Dedifferentiated amniotic fluid mesenchymal stem cell (primary cell): ENCODE measurements at regions not wholly inside any gene's neighbourhood (a gene's known extent, or its start where the extent isn't known, plus 50 kb on each side); places are given as distances from the start of the nearest gene placed in this dataset.
"Not testable (repeated sequence)": the region's sequence is repeated elsewhere in the genome, so short reads cannot be mapped to it uniquely, and the experiment has no call there.

Experiments
- DNase-seq: peaks from one replicate; pipeline ENCODE4 v3.0.0-alpha.2; 2016; ENCODE audit errors: extremely low spot score

GRCh38 chr9:761176-761792, 80.2 kb upstream of the DMRT1 start:
- DNase-seq = no peak

GRCh38 chr9:761793-762560, 79.5 kb upstream of the DMRT1 start:
- DNase-seq = no peak

- no peak for DNase-seq
These were observed 77.8 kb upstream of the DMRT1 start for GRCh38 chr9:763692-764091.

- no peak for DNase-seq
These were observed 77.4 kb upstream of the DMRT1 start for GRCh38 chr9:764105-764524.

- no peak for DNase-seq
These were observed 76.5 kb upstream of the DMRT1 start for GRCh38 chr9:764986-765385.

GRCh38 chr9:767061-767561, 74.4 kb upstream of the DMRT1 start:
- not testable (repeated sequence) for DNase-seq

GRCh38 chr9:776086-776485, 65.4 kb upstream of the DMRT1 start:
- DNase-seq = no peak

GRCh38 chr9:777978-778377, 63.5 kb upstream of the DMRT1 start:
- no peak for DNase-seq

GRCh38 chr9:784202-784601, 57.3 kb upstream of the DMRT1 start:
- DNase-seq = no peak

- no peak for DNase-seq
These were observed 56.6 kb upstream of the DMRT1 start for GRCh38 chr9:784916-785315.

- DNase-seq = no peak
These were observed 55.5 kb upstream of the DMRT1 start for GRCh38 chr9:785997-786396.

- no peak for DNase-seq
These were observed 55.1 kb upstream of the DMRT1 start for GRCh38 chr9:786405-786804.

- DNase-seq = no peak
These were observed 52.7 kb upstream of the DMRT1 start for GRCh38 chr9:788777-789176.
